Osteoblast (primary cell): ENCODE measurements at regions not wholly inside any gene's neighbourhood (a gene's known extent, or its start where the extent isn't known, plus 50 kb on each side); places are given as distances from the start of the nearest gene placed in this dataset.

Source experiments
- DNase-seq: peaks from one replicate; pipeline ENCODE4 v3.0.0; 2011; ENCODE audit warnings: low spot score, mixed read lengths; ENCODE audit not compliant: insufficient read length; ENCODE audit errors: missing footprints
- H2AFZ ChIP-seq: 2 replicates; pipeline ENCODE4 v1.6.0; 2011; ENCODE audit warnings: mild to moderate bottlenecking, low read length
- H3K27ac ChIP-seq: 2 replicates; pipeline ENCODE4 v1.5.1; 2011; ENCODE audit warnings: mild to moderate bottlenecking, low read depth, low read length, moderate library complexity
- H3K27me3 ChIP-seq: 2 replicates; pipeline ENCODE4 v1.6.0; 2012; ENCODE audit warnings: mild to moderate bottlenecking, control low read depth, inconsistent platforms, low read length, moderate library complexity; ENCODE audit not compliant: insufficient read depth
- H3K36me3 ChIP-seq: 2 replicates; pipeline ENCODE4 v1.5.1; 2011; ENCODE audit warnings: mild to moderate bottlenecking, low read length, control low read depth, moderate library complexity; ENCODE audit not compliant: insufficient read depth
- H3K4me1 ChIP-seq: 2 replicates; pipeline ENCODE4 v1.5.1; 2011; ENCODE audit warnings: mild to moderate bottlenecking, low read length, control low read depth, moderate library complexity; ENCODE audit not compliant: insufficient read depth
- H3K4me2 ChIP-seq: 2 replicates; pipeline ENCODE4 v1.6.0; 2011; ENCODE audit warnings: mild to moderate bottlenecking, low read length; ENCODE audit not compliant: insufficient read depth
- H3K4me3 ChIP-seq: fragments of 200-600 bp; sonication (generic); 3 replicates; pipeline ENCODE4 v1.5.1; 2012; ENCODE audit warnings: mild to moderate bottlenecking, low read length, inconsistent platforms; ENCODE audit not compliant: insufficient read depth
- H3K79me2 ChIP-seq: 2 replicates; pipeline ENCODE4 v1.6.0; 2012; ENCODE audit warnings: mild to moderate bottlenecking, low read length, control low read depth, inconsistent platforms; ENCODE audit not compliant: insufficient read depth
- H3K9me3 ChIP-seq: 2 replicates; pipeline ENCODE4 v1.5.1; 2011; ENCODE audit warnings: low read depth, low read length, control low read depth
- H4K20me1 ChIP-seq: 2 replicates; pipeline ENCODE4 v1.6.0; 2012; ENCODE audit warnings: mild to moderate bottlenecking, low read length, control low read depth; ENCODE audit not compliant: insufficient read depth
- CTCF ChIP-seq: IDR thresholded peaks from 2 replicates; pipeline ENCODE4 v1.5.1; 2011; ENCODE audit warnings: mild to moderate bottlenecking, low read depth, low read length, moderate library complexity; ENCODE audit errors: extremely low read depth

DNA sequence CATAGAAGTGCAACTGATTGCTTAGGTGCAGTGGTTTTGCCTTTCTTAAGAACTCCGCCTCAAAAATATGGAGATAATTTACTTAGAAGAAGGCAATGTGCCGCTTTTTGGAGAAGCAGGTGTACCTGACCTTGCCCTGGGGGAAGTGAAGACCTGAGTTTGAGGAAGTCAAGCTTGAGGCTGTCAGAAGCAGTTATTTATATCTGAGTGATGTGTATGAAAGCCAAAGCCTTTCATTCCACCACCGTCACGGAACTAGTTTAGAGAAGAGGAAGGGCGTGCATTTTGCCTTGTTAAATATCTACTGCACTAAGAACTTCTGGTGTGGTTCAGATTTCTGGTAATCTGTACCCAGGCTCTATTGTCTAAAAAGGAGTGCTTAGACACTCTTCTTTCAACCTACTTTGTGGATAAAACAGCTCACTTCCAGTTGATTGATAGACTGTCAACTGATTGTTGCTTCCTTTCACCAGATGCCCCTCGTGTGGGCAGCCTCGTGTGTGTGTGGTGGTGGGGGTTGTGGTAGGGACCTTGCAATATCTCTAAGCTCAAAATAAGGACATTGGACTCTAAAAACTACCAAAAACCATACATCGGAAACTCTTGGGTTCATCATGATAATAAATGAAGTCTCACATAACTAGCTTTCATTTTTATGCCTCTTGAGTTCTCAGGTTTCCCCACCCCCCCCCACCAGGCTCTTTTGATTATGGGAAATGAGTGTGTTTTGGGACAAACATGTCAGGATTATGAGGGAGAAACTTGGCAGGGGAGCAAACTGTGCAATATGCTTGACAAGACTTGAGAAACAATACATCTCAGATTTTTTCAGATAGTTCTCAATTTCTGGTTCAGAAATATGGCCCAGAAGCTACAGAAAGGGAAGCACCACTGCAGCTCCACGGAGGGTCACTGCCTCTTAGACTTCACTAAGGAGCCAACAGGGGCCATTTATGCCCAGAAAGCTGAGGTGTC, 78.6 kb downstream of the ARF6 start:
- Histone ChIP-seq H3K4me2 (peak overlapping the region; percentile 78), H4K20me1 (no peaks in the 10 kb centered on the region), H3K4me1 (peaks cover 64% of the 10 kb centered on the region), H3K79me2 (no peaks in the 10 kb centered on the region), H3K27me3 (no peaks in the 10 kb centered on the region), H3K27ac (peak overlapping the region; percentile 66), H3K36me3 (no peaks in the 10 kb centered on the region), H2AFZ (peak overlapping the region; percentile 67), H3K9me3 (no peaks in the 10 kb centered on the region), H3K4me3 (no peak overlapping the region)
- no peak for DNase-seq
- TF ChIP-seq CTCF = no peak

DNA sequence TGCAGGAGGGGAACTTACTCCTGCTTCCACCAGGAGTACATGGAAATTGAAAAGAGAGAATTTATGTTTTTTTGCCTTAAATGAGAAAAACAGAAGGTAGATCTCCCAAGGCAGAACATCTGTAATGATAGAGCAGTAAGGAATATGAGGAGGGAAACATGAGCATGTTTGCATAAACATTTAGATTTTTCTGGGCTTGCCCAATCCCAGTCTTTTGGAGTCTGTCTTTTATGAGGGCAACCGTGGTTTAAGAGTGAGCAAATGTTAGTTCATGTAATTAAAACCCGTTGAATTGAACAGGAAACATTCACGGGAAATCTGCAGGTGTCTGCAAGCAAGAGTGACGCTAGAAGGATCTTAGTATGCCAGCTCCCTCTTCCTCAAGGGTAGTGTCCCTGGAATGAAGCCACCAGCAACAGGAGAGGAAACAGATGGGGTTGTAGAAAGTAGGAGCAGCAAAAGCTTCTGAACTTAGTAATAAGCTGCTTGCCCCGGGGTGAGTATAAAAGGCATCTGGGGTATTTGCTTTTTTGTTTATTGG, 79.3 kb downstream of the ARF6 start:
- Histone ChIP-seq H3K36me3 (no peaks in the 10 kb centered on the region), H3K4me3 (peak overlapping the region; percentile 6), H3K27ac (peak overlapping the region; percentile 66), H3K27me3 (no peaks in the 10 kb centered on the region), H2AFZ (peak overlapping the region; percentile 67), H3K4me1 (peaks cover 64% of the 10 kb centered on the region), H3K79me2 (no peaks in the 10 kb centered on the region), H4K20me1 (no peaks in the 10 kb centered on the region), H3K4me2 (peak overlapping the region; percentile 78), H3K9me3 (no peaks in the 10 kb centered on the region)
- no peak for TF ChIP-seq CTCF
- no peak for DNase-seq

DNA sequence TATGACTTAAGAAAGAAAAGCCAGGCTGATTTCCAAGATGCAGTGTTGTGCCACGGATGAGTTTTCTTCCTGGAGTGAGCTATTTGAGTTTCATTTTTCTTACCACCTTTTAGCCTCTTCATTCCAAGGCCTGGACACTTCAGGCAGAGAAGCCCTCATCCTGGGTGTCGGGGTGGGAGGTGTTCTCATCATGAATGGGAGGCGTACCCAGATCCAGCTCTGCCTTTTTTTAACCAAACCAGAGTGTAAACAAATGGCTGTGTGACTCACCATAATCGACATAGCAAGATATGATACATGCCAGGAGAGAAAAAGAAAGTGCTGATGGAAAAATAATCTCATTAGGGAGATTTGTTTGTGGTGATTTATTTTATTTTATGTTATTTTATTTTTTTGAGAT, 79.9 kb downstream of the ARF6 start:
- no peak for TF ChIP-seq CTCF
- Histone ChIP-seq H3K4me2 (peak overlapping the region; percentile 78), H2AFZ (peak overlapping the region; percentile 67), H3K4me1 (peaks cover 64% of the 10 kb centered on the region), H3K27me3 (no peaks in the 10 kb centered on the region), H4K20me1 (no peaks in the 10 kb centered on the region), H3K79me2 (no peaks in the 10 kb centered on the region), H3K9me3 (no peaks in the 10 kb centered on the region), H3K36me3 (no peaks in the 10 kb centered on the region), H3K27ac (peak overlapping the region; percentile 66), H3K4me3 (peak overlapping the region; percentile 6)
- peak; percentile 56 for DNase-seq

DNA sequence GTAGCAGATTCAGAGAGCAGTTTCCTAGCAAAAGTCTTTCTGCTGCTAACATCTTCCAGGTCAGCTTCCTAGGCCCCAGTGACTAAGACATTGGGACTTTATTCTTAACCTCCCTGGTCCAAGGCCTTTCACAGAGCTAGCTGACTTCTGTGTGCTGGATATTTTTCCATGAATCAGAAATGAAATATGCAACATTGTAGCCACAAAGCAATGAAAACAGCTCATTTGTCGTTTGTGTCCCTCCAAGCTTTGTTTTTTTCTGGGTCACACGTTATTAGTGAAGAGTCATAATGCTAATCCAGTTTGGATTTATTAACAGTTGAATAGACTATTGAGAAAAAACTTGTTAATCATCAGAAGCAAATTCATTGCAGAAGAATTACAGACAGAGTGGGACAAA, 82.4 kb downstream of the ARF6 start:
- Histone ChIP-seq H2AFZ (no peak overlapping the region), H3K4me1 (peaks cover 59% of the 10 kb centered on the region), H3K27ac (peak overlapping the region; percentile 73), H4K20me1 (no peaks in the 10 kb centered on the region), H3K79me2 (no peaks in the 10 kb centered on the region), H3K9me3 (no peaks in the 10 kb centered on the region), H3K4me3 (no peak overlapping the region), H3K36me3 (no peaks in the 10 kb centered on the region), H3K4me2 (peak overlapping the region; percentile 1), H3K27me3 (no peaks in the 10 kb centered on the region)
- DNase-seq = peak; percentile 85
- no peak for TF ChIP-seq CTCF
